Stomach (tissue), 8 donors: ENCODE measurements at regions not wholly inside any gene's neighbourhood (a gene's known extent, or its start where the extent isn't known, plus 50 kb on each side); places are given as distances from the start of the nearest gene placed in this dataset.

Experiments
- DNase-seq, 2 donors: peaks; one replicate each; pipeline versions ENCODE4 v3.0.0 to v3.0.0-alpha.2; 2013 to 2019
- H3K27ac ChIP-seq, 5 donors: fragments of 200-600 bp in 4 of 5; sonication (generic) in 4 of 5; one replicate each; pipeline ENCODE4 v1.5.1; 2013 to 2019; ENCODE audit warnings: mild to moderate bottlenecking in 1 of 5, moderate library complexity in 1 of 5
- H3K27me3 ChIP-seq, 3 donors: fragments of 200-600 bp; sonication (generic); one replicate each; pipeline ENCODE4 v1.5.1; 2017 to 2019; ENCODE audit warnings: mixed run types in 1 of 3
- H3K36me3 ChIP-seq, 4 donors: fragments of 200-600 bp; sonication (generic); 1 replicate in 3 of 4; 2 replicates in 1 of 4; pipeline ENCODE4 v1.5.1; 2016 to 2019
- H3K4me1 ChIP-seq, 4 donors: fragments of 200-600 bp; sonication (generic); one replicate each; pipeline ENCODE4 v1.5.1; 2016 to 2019
- H3K4me3 ChIP-seq, 4 donors: fragments of 200-600 bp; sonication (generic) in 3 of 4; one replicate each; pipeline ENCODE4 v1.5.1; 2016 to 2019; ENCODE audit warnings: mild to moderate bottlenecking in 1 of 4
- H3K9me3 ChIP-seq, 4 donors: fragments of 200-600 bp; sonication (generic); one replicate each; pipeline ENCODE4 v1.5.1; 2016 to 2019
- EP300 ChIP-seq: sonication (generic); formaldehyde crosslinking; IDR thresholded peaks from one replicate; pipeline ENCODE4 v1.6.1; 2017; ENCODE audit warnings: antibody characterized with exemption
- POLR2A ChIP-seq, 4 donors: fragments of 450-650 bp; IDR thresholded peaks; one replicate each; pipeline ENCODE4 v1.6.1; 2016; ENCODE audit warnings: antibody characterized with exemption in 4 of 4, control low read depth in 2 of 4, mild to moderate bottlenecking in 1 of 4, moderate library complexity in 1 of 4
- POLR2AphosphoS5 ChIP-seq, 3 donors: sonication (generic); formaldehyde crosslinking; IDR thresholded peaks; one replicate each; pipeline ENCODE4 v1.6.1; 2016; ENCODE audit warnings: antibody characterized with exemption in 3 of 3
- WGBS, 5 donors: extraction: QIAGEN DNeasy Blood & Tissue Kit in 3 of 5; methylation state at CpG; one replicate each; pipeline versions ENCODE4 v1.1.5 to v1.1.7; 2013 to 2018; 5-methylcytosine and 5-hydroxymethylcytosine counted together
- intact Hi-C: fragments of 100-400 bp; cut with DNase I; formaldehyde crosslinking; loops from one replicate; pipeline ENCODE4 v1.15.1; 2023; ENCODE audit warnings: low total_unique reads
- TF ChIP-seq, protein P1 (sequence below), 7 experiments: fragments of 450-650 bp in 4 of 7; fragments of 200-600 bp in 3 of 7; sonication (generic) in 3 of 7; IDR thresholded peaks; one replicate each; pipeline ENCODE4 v1.5.1; 2016 to 2019; ENCODE audit warnings: antibody characterized with exemption in 7 of 7, control low read depth in 2 of 7, mild to moderate bottlenecking in 1 of 7
- donor health status: healthy with polysubstance abuse.
- donor health status: Bipolar disorder and iron deficiency.
- donor health status: healthy.

DNA sequence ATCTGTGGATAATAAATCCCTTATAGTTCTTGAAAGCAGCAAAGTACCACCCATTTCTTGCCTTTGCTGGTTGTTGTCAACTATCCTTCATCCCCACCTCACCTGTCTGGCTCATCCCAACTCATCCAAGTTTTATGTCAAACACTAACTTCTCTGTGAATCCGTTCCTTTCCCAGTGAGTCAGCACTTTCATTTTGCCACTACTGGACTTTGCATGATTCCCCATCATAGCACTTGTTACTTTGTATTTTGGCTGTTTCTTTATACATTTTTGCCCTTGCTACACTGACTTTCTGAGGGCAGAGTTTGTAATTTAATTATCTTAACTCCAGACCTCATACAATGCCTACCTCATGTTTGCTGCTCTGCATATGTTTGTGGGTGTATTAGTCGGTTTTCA lies 90.8 kb upstream of the RORA start:
- Histone ChIP-seq H3K27me3 (no peaks in the 10 kb centered on the region), H3K9me3 (no peaks in the 10 kb centered on the region), H3K4me3 (no peak overlapping the region), H3K36me3 (no peaks in the 10 kb centered on the region), H3K27ac (no peak overlapping the region), H3K4me1 (no peaks in the 10 kb centered on the region)
- intact Hi-C loops = no loop called here
- DNase-seq = no peak
- WGBS, 5 donors = 69 to 82% (median 75%) methylated on average over 2 of the region's 2 CpGs
- TF ChIP-seq POLR2A (IDR thresholded peaks at IDR 0.05) = no peak
- TF ChIP-seq, protein P1, sequence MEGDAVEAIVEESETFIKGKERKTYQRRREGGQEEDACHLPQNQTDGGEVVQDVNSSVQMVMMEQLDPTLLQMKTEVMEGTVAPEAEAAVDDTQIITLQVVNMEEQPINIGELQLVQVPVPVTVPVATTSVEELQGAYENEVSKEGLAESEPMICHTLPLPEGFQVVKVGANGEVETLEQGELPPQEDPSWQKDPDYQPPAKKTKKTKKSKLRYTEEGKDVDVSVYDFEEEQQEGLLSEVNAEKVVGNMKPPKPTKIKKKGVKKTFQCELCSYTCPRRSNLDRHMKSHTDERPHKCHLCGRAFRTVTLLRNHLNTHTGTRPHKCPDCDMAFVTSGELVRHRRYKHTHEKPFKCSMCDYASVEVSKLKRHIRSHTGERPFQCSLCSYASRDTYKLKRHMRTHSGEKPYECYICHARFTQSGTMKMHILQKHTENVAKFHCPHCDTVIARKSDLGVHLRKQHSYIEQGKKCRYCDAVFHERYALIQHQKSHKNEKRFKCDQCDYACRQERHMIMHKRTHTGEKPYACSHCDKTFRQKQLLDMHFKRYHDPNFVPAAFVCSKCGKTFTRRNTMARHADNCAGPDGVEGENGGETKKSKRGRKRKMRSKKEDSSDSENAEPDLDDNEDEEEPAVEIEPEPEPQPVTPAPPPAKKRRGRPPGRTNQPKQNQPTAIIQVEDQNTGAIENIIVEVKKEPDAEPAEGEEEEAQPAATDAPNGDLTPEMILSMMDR (IDR thresholded peaks at IDR 0.05) = no peak
- no peak for TF ChIP-seq POLR2AphosphoS5 (IDR thresholded peaks at IDR 0.05)

DNA sequence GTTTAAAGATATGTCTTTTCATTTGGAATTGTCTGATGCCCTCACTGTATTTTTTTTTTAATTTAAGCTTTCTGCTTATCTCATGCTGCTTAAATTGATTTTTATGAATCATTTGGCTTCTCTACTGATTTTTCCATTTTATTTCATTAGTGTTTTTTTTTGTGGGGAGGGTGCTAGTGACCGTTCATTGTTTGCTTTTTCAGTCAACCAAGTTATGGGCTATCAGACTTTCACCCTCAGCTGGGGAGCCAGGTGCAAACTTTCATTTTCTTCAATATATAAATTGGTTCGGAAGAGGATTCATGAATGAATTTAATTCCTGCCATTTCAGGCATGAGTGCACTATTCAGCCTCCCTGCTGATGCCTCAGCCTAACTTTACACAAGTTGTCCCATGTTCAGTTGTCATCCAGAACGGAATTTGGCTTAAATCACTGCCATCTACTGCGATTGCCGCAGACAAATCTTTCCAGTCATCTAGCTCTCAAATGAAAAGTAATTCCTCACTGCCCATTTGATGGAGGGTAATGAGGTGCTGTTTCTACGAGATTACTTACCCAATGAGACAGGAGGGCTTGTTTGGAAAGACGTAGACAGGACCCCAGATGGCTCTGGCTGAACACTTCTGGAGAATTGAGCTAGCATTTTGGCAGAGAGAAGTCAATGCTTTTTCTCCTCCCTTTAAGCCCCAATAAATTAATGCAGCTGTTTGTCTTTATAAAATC lies 89.9 kb upstream of the RORA start:
- H3K4me3 ChIP-seq = no peak overlapping the region
- H3K27me3 ChIP-seq = no peaks in the 10 kb centered on the region
- H3K36me3 ChIP-seq = no peaks in the 10 kb centered on the region
- H3K27ac ChIP-seq = no peak overlapping the region
- intact Hi-C loops = no loop called here
- 60 to 73% (median 69%) methylated on average over 7 of the region's 7 CpGs for WGBS, 5 donors
- TF ChIP-seq, protein P1 (IDR thresholded peaks at IDR 0.05) = no peak
- H3K9me3 ChIP-seq = no peaks in the 10 kb centered on the region
- no peak for DNase-seq
- no peaks in the 10 kb centered on the region for H3K4me1 ChIP-seq

DNA sequence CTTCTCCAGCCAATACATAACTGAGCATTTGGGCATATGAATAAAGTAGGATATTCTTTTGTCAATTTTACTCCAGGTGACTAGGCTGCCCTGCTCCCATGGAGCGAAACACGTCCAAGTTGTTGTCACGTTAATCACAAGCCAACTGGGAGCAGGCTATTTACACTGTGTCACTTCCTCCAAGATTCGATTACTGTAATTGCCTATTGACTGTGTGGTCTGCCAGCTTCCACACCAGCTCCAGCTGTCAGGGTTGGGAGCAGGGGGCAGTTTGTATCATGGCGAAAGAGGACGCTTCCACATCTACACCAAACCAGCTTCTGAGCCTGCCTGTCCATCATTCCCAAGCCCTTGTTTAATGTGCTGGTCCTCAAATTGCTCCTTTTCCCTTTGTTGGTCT lies 89.2 kb upstream of the RORA start:
- 31 to 49% (median 40%) methylated on average over 6 of the region's 6 CpGs for WGBS, 5 donors
- no peaks in the 10 kb centered on the region for H3K36me3 ChIP-seq
- TF ChIP-seq, protein P1 (IDR thresholded peaks at IDR 0.05) = no peak
- TF ChIP-seq POLR2A (IDR thresholded peaks at IDR 0.05) (no peak), EP300 (no peak), POLR2AphosphoS5 (IDR thresholded peaks at IDR 0.05) (no peak)
- no peak overlapping the region for H3K4me3 ChIP-seq
- no peak overlapping the region for H3K27ac ChIP-seq
- no peaks in the 10 kb centered on the region for H3K9me3 ChIP-seq
- intact Hi-C loops = no loop called here
- no peaks in the 10 kb centered on the region for H3K4me1 ChIP-seq
- DNase-seq = peak in 1 of 2 donors; percentile 46
- H3K27me3 ChIP-seq = no peaks in the 10 kb centered on the region

DNA sequence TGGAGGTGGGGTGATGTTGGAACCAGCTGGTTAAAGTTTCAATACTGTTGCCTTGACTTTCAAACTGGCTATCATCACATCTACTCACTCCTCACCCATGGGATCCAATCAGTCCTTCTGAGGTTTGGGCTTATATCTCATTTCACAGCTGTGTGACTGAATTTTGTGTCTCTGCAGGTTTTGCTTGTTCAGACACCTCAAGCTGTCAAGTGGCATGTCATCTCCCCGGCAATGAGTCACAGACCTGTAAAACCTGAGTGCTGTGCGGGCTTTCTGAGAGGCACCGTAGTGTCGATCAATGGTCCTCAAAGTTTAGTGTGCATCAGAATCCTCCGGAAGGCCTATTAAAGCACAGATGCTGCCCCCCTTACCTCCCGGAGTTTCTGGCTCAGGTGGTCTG lies 86.4 kb upstream of the RORA start:
- DNase-seq = no peak
- 93 to 98% (median 97%) methylated on average over 6 of the region's 6 CpGs for WGBS, 5 donors
- Histone ChIP-seq H3K4me1 (no peaks in the 10 kb centered on the region), H3K27ac (no peak overlapping the region), H3K4me3 (no peak overlapping the region), H3K36me3 (no peaks in the 10 kb centered on the region), H3K27me3 (no peaks in the 10 kb centered on the region), H3K9me3 (no peaks in the 10 kb centered on the region)
- TF ChIP-seq, protein P1 (IDR thresholded peaks at IDR 0.05) = no peak
- TF ChIP-seq EP300 (no peak), POLR2A (IDR thresholded peaks at IDR 0.05) (no peak), POLR2AphosphoS5 (IDR thresholded peaks at IDR 0.05) (no peak)
- intact Hi-C loops = no loop called here
